ENCODE measurements at regions not wholly inside any gene's neighbourhood (a gene's known extent, or its start where the extent isn't known, plus 50 kb on each side); places are given as distances from the start of the nearest gene placed in this dataset.
"Not testable (repeated sequence)": the region's sequence is repeated elsewhere in the genome, so short reads cannot be mapped to it uniquely, and the experiment has no call there.

GRCh38 chr3:18086078-18086477 is 339.1 kb downstream of the SATB1 start:
- H3K4me1 ChIP-seq: no peaks in the 10 kb centered on the region
- H3K27ac ChIP-seq: no peak overlapping the region
- DNase-seq: no peak
- TF ChIP-seq POLR2A (IDR thresholded peaks at IDR 0.05): no peak
- no peak for TF ChIP-seq CTCF (IDR thresholded peaks at IDR 0.05)
- WGBS, 2 donors: 67 to 71% methylated on average over 7 of the region's 7 CpGs
- no peaks in the 10 kb centered on the region for H3K36me3 ChIP-seq (replicated peaks in 1 of 2; ENCODE audit: insufficient read depth in 1 of 2, low read depth in 2 of 2)
- H3K27me3 ChIP-seq: no peaks in the 10 kb centered on the region
- H3K9me3 ChIP-seq: no peaks in the 10 kb centered on the region
- no peak for ATAC-seq
- intact Hi-C loops (cut with DNase I): no loop called here
- no peak overlapping the region for H3K4me3 ChIP-seq

GRCh38 chr3:18085429-18085828 is 339.7 kb downstream of the SATB1 start:
- Histone ChIP-seq H3K27ac (no peak overlapping the region), H3K36me3 (replicated peaks in 1 of 2; ENCODE audit: insufficient read depth in 1 of 2, low read depth in 2 of 2) (no peaks in the 10 kb centered on the region), H3K9me3 (no peaks in the 10 kb centered on the region), H3K4me3 (no peak overlapping the region), H3K4me1 (no peaks in the 10 kb centered on the region), H3K27me3 (no peaks in the 10 kb centered on the region)
- 70 to 71% methylated on average over 4 of the region's 4 CpGs for WGBS, 2 donors
- intact Hi-C loops (cut with DNase I): no loop called here
- ATAC-seq (no peak), DNase-seq (no peak)
- no peak for TF ChIP-seq CTCF (IDR thresholded peaks at IDR 0.05)
- no peak for TF ChIP-seq POLR2A (IDR thresholded peaks at IDR 0.05)

- H3K27me3 ChIP-seq; ATAC-seq; H3K9me3 ChIP-seq; H3K27ac ChIP-seq; DNase-seq; H3K4me3 ChIP-seq; intact Hi-C loops (cut with DNase I); H3K4me1 ChIP-seq; H3K36me3 ChIP-seq (replicated peaks in 1 of 2; ENCODE audit: insufficient read depth in 1 of 2, low read depth in 2 of 2): not testable (repeated sequence)
- WGBS, 2 donors: 81 to 88% methylated on average over 1 of the region's 1 CpG
Observed at GRCh38 chr3:18083273-18083590, 340.8 kb upstream of the TBC1D5 start.

- H3K4me1 ChIP-seq: no peaks in the 10 kb centered on the region
- H3K27me3 ChIP-seq: no peaks in the 10 kb centered on the region
- TF ChIP-seq POLR2A (IDR thresholded peaks at IDR 0.05): no peak
- no peak for TF ChIP-seq CTCF (IDR thresholded peaks at IDR 0.05)
- WGBS, 2 donors: 81 to 82% methylated on average over 3 of the region's 3 CpGs
- DNase-seq (no peak), ATAC-seq (no peak)
- no peaks in the 10 kb centered on the region for H3K9me3 ChIP-seq
- intact Hi-C loops (cut with DNase I): no loop called here
- no peak overlapping the region for H3K4me3 ChIP-seq
- no peaks in the 10 kb centered on the region for H3K36me3 ChIP-seq (replicated peaks in 1 of 2; ENCODE audit: insufficient read depth in 1 of 2, low read depth in 2 of 2)
- no peak overlapping the region for H3K27ac ChIP-seq
Observed at GRCh38 chr3:18082551-18083272, 340.3 kb upstream of the TBC1D5 start.

GRCh38 chr3:18080198-18080689 is 337.8 kb upstream of the TBC1D5 start:
- H3K27ac ChIP-seq: no peak overlapping the region
- intact Hi-C loops (cut with DNase I): no loop called here
- no peaks in the 10 kb centered on the region for H3K36me3 ChIP-seq (replicated peaks in 1 of 2; ENCODE audit: insufficient read depth in 1 of 2, low read depth in 2 of 2)
- DNase-seq: no peak
- no peaks in the 10 kb centered on the region for H3K27me3 ChIP-seq
- H3K9me3 ChIP-seq: no peaks in the 10 kb centered on the region
- no peak for ATAC-seq
- no peaks in the 10 kb centered on the region for H3K4me1 ChIP-seq
- no peak overlapping the region for H3K4me3 ChIP-seq
- TF ChIP-seq POLR2A (IDR thresholded peaks at IDR 0.05) (no peak), CTCF (IDR thresholded peaks at IDR 0.05) (no peak)
